ENCODE measurements at regions not wholly inside any gene's neighbourhood (a gene's known extent, or its start where the extent isn't known, plus 50 kb on each side); places are given as distances from the start of the nearest gene placed in this dataset.

- Histone ChIP-seq H3K4me3 (no peak overlapping the region), H3K27ac (no peak overlapping the region)
- no peak for TF ChIP-seq CTCF (IDR thresholded peaks at IDR 0.05)
- DNase-seq (ENCODE audit: low spot score): no peak
Measured at GRCh38 chr2:137729305-137729704, 235.0 kb upstream of the HNMT start.

GRCh38 chr2:137737559-137737958, 226.7 kb upstream of the HNMT start:
- Histone ChIP-seq H3K4me3 (no peak overlapping the region), H3K27ac (no peak overlapping the region)
- no peak for DNase-seq (ENCODE audit: low spot score)
- TF ChIP-seq CTCF (IDR thresholded peaks at IDR 0.05): no peak

GRCh38 chr2:137741784-137742362, 222.4 kb upstream of the HNMT start:
- H3K4me3 ChIP-seq: no peak overlapping the region
- DNase-seq (ENCODE audit: low spot score): no peak
- no peak for TF ChIP-seq CTCF (IDR thresholded peaks at IDR 0.05)
- H3K27ac ChIP-seq: no peak overlapping the region

- Histone ChIP-seq H3K27ac (no peak overlapping the region), H3K4me3 (no peak overlapping the region)
- DNase-seq (ENCODE audit: low spot score): no peak
- TF ChIP-seq CTCF (IDR thresholded peaks at IDR 0.05): no peak
Measured at GRCh38 chr2:137747509-137747908, 216.8 kb upstream of the HNMT start.

GRCh38 chr2:137748533-137748932, 215.7 kb upstream of the HNMT start:
- Histone ChIP-seq H3K27ac (no peak overlapping the region), H3K4me3 (no peak overlapping the region)
- no peak for TF ChIP-seq CTCF (IDR thresholded peaks at IDR 0.05)
- DNase-seq (ENCODE audit: low spot score): no peak

- DNase-seq (ENCODE audit: low spot score): no peak
- no peak for TF ChIP-seq CTCF (IDR thresholded peaks at IDR 0.05)
- Histone ChIP-seq H3K4me3 (no peak overlapping the region), H3K27ac (no peak overlapping the region)
Measured at GRCh38 chr2:137764646-137765045, 199.6 kb upstream of the HNMT start.

- DNase-seq (ENCODE audit: low spot score): no peak
- no peak overlapping the region for H3K27ac ChIP-seq
- H3K4me3 ChIP-seq: no peak overlapping the region
- no peak for TF ChIP-seq CTCF (IDR thresholded peaks at IDR 0.05)
Measured at GRCh38 chr2:137769406-137769805, 194.9 kb upstream of the HNMT start.
